Endothelial cell of umbilical vein (primary cell): ENCODE measurements at regions not wholly inside any gene's neighbourhood (a gene's known extent, or its start where the extent isn't known, plus 50 kb on each side); places are given as distances from the start of the nearest gene placed in this dataset.

Source experiments
- MYC ChIP-seq: IDR thresholded peaks from one replicate; pipeline ENCODE4 v1.6.1; 2011; ENCODE audit warnings: mild to moderate bottlenecking, low read depth, low read length
- TF ChIP-seq, protein P1 (sequence below), 2 donors: IDR thresholded peaks; 1 replicate in 1 of 2; 2 replicates in 1 of 2; pipeline ENCODE4 v1.5.1; 2011; ENCODE audit warnings: low read length in 2 of 2, mild to moderate bottlenecking in 2 of 2, moderate library complexity in 2 of 2, control low read depth in 1 of 2, inconsistent platforms in 1 of 2, low read depth in 1 of 2; ENCODE audit not compliant: insufficient read depth in 1 of 2; ENCODE audit errors: extremely low read depth in 1 of 2

DNA sequence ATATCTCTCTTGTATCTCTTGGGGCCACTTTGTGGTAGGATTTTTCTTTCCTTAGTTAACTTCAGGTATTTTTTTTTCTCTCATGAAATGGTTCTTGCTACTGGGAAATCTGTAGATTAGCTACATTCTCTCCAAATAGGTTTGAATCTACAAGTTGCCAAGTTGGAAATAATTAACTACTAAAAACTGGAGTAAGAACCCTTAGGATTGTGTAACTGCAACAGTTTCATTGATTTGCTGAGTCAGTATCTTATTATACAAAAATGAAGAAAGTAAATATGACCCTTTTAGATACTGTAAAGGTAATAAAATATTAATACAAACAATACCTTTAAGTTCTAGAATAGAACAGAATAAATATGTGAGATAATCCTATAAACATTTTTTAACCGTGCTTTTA, 327.9 kb downstream of the CXXC4 start:
- TF ChIP-seq, protein P1, sequence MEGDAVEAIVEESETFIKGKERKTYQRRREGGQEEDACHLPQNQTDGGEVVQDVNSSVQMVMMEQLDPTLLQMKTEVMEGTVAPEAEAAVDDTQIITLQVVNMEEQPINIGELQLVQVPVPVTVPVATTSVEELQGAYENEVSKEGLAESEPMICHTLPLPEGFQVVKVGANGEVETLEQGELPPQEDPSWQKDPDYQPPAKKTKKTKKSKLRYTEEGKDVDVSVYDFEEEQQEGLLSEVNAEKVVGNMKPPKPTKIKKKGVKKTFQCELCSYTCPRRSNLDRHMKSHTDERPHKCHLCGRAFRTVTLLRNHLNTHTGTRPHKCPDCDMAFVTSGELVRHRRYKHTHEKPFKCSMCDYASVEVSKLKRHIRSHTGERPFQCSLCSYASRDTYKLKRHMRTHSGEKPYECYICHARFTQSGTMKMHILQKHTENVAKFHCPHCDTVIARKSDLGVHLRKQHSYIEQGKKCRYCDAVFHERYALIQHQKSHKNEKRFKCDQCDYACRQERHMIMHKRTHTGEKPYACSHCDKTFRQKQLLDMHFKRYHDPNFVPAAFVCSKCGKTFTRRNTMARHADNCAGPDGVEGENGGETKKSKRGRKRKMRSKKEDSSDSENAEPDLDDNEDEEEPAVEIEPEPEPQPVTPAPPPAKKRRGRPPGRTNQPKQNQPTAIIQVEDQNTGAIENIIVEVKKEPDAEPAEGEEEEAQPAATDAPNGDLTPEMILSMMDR (IDR thresholded peaks at IDR 0.05; ENCODE audit: extremely low read depth in 1 of 2, insufficient read depth in 1 of 2, low read depth in 1 of 2, low read length in 2 of 2) = no peak
- TF ChIP-seq MYC = no peak
